Aorta (tissue), 5 donors: ENCODE measurements at regions not wholly inside any gene's neighbourhood (a gene's known extent, or its start where the extent isn't known, plus 50 kb on each side); places are given as distances from the start of the nearest gene placed in this dataset.
"Not testable (repeated sequence)": the region's sequence is repeated elsewhere in the genome, so short reads cannot be mapped to it uniquely, and the experiment has no call there.

Experiments used
- ATAC-seq: fragments of 200-7000 bp; cut with Tn5 transposase; one replicate; pipeline ENCODE4 v1.9.1; 2022; ENCODE audit warnings: moderate library complexity; ENCODE audit not compliant: low FRiP score
- DNase-seq, 2 donors: peaks; one replicate each; pipeline ENCODE4 v3.0.0-alpha.2; 2020
- H3K27ac ChIP-seq, 2 donors: one replicate each; pipeline ENCODE4 v1.5.1; 2013; ENCODE audit warnings: low read length in 2 of 2, mild to moderate bottlenecking in 2 of 2, moderate library complexity in 2 of 2, control low read depth in 1 of 2, inconsistent platforms in 1 of 2, low read depth in 1 of 2
- H3K27me3 ChIP-seq, 2 donors: one replicate each; pipeline ENCODE4 v1.6.1; 2013; ENCODE audit warnings: control low read depth in 1 of 2, low read length in 1 of 2, mild to moderate bottlenecking in 1 of 2, moderate library complexity in 1 of 2; ENCODE audit not compliant: insufficient read depth in 2 of 2, control insufficient read depth in 1 of 2
- H3K36me3 ChIP-seq, 2 donors: one replicate each; pipeline ENCODE4 v1.6.1; 2013; ENCODE audit warnings: control low read depth in 1 of 2, low read length in 1 of 2, mild to moderate bottlenecking in 1 of 2; ENCODE audit not compliant: insufficient read depth in 2 of 2, control insufficient read depth in 1 of 2
- H3K4me1 ChIP-seq, 2 donors: one replicate each; pipeline ENCODE4 v1.6.1; 2013; ENCODE audit warnings: low read length in 2 of 2, control low read depth in 1 of 2, mild to moderate bottlenecking in 1 of 2, moderate library complexity in 1 of 2; ENCODE audit not compliant: insufficient read depth in 2 of 2, control insufficient read depth in 1 of 2
- H3K4me3 ChIP-seq, 2 donors: one replicate each; pipeline ENCODE4 v1.5.1; 2013; ENCODE audit warnings: low read length in 2 of 2, control low read depth in 1 of 2, mild to moderate bottlenecking in 1 of 2
- H3K9me3 ChIP-seq: one replicate; pipeline ENCODE4 v1.6.1; 2013; ENCODE audit warnings: mild to moderate bottlenecking, low read length; ENCODE audit not compliant: control insufficient read depth
- WGBS, 2 donors: extraction: QIAGEN DNeasy Blood & Tissue Kit; methylation state at CpG; one replicate each; pipeline ENCODE4 v1.1.7; 2013; 5-methylcytosine and 5-hydroxymethylcytosine counted together
- intact Hi-C, 2 donors: fragments of 100-400 bp; cut with DNase I; formaldehyde crosslinking; loops; one replicate each; pipeline versions ENCODE4 v1.14.2 to v1.15.0; 2022
- donor health status: healthy with polysubstance abuse.
- donor health status: Bipolar disorder and iron deficiency.
- donor health status: DM: no; HTN: no; CAD: no.
- donor health status: DM: no; HTN: no; CAD: no.
- donor health status: DM: yes; HTN: yes; CAD: no.

DNA sequence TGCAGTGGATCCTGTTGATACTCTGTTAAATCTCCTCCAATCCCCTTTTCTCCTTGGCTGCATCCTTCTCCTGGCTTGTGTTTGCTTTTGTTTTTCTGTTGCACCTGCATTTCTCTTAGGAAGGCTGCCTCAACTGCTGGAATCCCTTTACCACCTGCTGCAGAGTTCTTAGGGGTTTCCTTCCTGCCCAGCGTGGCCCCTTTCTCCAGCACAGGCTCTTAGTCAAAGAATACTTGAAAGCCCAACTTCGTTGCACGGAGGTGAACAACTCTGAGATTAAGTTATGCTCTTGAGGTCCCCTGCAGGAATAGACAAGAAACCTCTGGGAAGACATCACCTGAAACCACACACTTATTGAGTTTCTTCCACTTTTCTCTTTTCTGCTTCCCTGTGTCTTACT lies 121.6 kb upstream of the GRM7 start:
- no peak for ATAC-seq
- Histone ChIP-seq H3K36me3 (no peaks in the 10 kb centered on the region), H3K9me3 (no peaks in the 10 kb centered on the region), H3K4me3 (no peak overlapping the region), H3K27me3 (no peaks in the 10 kb centered on the region), H3K27ac (no peak overlapping the region), H3K4me1 (no peaks in the 10 kb centered on the region)
- intact Hi-C loops: no loop called here
- WGBS, 2 donors: 26 to 37% methylated on average over 3 of the region's 3 CpGs
- DNase-seq: no peak

GRCh38 chr3:6743067-6743720 lies 117.7 kb upstream of the GRM7 start:
- Histone ChIP-seq H3K36me3 (no peaks in the 10 kb centered on the region), H3K4me1 (no peaks in the 10 kb centered on the region), H3K4me3 (no peak overlapping the region), H3K27ac (no peak overlapping the region), H3K9me3 (no peaks in the 10 kb centered on the region), H3K27me3 (peaks cover 0 to 2% of the 10 kb centered on the region in 2 donors)
- ATAC-seq (no peak), DNase-seq (no peak)
- WGBS, 2 donors: 69 to 73% methylated on average over 7 of the region's 7 CpGs
- intact Hi-C loops: no loop called here

- Histone ChIP-seq H3K4me1 (no peaks in the 10 kb centered on the region), H3K9me3 (no peaks in the 10 kb centered on the region), H3K4me3 (no peak overlapping the region), H3K36me3 (no peaks in the 10 kb centered on the region), H3K27ac (no peak overlapping the region), H3K27me3 (peaks cover 0 to 2% of the 10 kb centered on the region in 2 donors)
- ATAC-seq: no peak
- intact Hi-C loops: no loop called here
- no peak for DNase-seq
- 90 to 92% methylated on average over 9 of the region's 9 CpGs for WGBS, 2 donors
These were observed 114.5 kb upstream of the GRM7 start for GRCh38 chr3:6746443-6746842.

GRCh38 chr3:6747017-6747416 lies 113.9 kb upstream of the GRM7 start:
- 73 to 76% methylated on average over 4 of the region's 4 CpGs for WGBS, 2 donors
- Histone ChIP-seq H3K4me1 (no peaks in the 10 kb centered on the region), H3K36me3 (no peaks in the 10 kb centered on the region), H3K4me3 (no peak overlapping the region), H3K9me3 (no peaks in the 10 kb centered on the region), H3K27ac (no peak overlapping the region), H3K27me3 (peaks cover 0 to 2% of the 10 kb centered on the region in 2 donors)
- ATAC-seq (no peak), DNase-seq (no peak)
- intact Hi-C loops: no loop called here

- Histone ChIP-seq H3K27ac (no peak overlapping the region), H3K9me3 (peaks cover 1% of the 10 kb centered on the region), H3K36me3 (no peaks in the 10 kb centered on the region), H3K4me1 (no peaks in the 10 kb centered on the region), H3K27me3 (peaks cover 0 to 2% of the 10 kb centered on the region in 2 donors), H3K4me3 (no peak overlapping the region)
- DNase-seq (no peak), ATAC-seq (no peak)
- intact Hi-C loops: no loop called here
These were observed 110.1 kb upstream of the GRM7 start for GRCh38 chr3:6750782-6751181.

DNA sequence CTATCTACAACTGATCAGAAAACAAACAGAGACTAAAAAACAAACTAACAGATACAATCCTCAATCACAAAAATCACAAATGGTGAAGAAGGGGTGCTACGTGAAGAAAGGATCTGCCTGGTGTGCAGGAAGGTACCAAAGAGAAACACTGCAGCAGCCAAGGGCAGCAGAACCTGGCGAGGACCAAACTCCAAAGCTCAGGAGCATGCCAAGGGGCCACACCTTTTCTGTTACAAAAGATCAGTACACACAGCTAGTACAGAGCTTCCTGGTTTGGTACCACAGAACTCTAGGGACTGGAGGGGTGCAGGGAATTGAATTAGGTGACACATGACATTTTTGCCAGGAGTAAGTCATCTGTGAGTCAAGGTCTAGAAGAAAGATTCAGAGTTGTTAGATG lies 107.4 kb upstream of the GRM7 start:
- intact Hi-C loops: no loop called here
- no peak overlapping the region for H3K27ac ChIP-seq
- H3K27me3 ChIP-seq: no peaks in the 10 kb centered on the region
- DNase-seq (no peak), ATAC-seq (no peak)
- H3K4me1 ChIP-seq: no peaks in the 10 kb centered on the region
- WGBS, 2 donors: 64 to 70% methylated on average over 2 of the region's 2 CpGs
- no peaks in the 10 kb centered on the region for H3K36me3 ChIP-seq
- peaks cover 1% of the 10 kb centered on the region for H3K9me3 ChIP-seq
- no peak overlapping the region for H3K4me3 ChIP-seq

DNA sequence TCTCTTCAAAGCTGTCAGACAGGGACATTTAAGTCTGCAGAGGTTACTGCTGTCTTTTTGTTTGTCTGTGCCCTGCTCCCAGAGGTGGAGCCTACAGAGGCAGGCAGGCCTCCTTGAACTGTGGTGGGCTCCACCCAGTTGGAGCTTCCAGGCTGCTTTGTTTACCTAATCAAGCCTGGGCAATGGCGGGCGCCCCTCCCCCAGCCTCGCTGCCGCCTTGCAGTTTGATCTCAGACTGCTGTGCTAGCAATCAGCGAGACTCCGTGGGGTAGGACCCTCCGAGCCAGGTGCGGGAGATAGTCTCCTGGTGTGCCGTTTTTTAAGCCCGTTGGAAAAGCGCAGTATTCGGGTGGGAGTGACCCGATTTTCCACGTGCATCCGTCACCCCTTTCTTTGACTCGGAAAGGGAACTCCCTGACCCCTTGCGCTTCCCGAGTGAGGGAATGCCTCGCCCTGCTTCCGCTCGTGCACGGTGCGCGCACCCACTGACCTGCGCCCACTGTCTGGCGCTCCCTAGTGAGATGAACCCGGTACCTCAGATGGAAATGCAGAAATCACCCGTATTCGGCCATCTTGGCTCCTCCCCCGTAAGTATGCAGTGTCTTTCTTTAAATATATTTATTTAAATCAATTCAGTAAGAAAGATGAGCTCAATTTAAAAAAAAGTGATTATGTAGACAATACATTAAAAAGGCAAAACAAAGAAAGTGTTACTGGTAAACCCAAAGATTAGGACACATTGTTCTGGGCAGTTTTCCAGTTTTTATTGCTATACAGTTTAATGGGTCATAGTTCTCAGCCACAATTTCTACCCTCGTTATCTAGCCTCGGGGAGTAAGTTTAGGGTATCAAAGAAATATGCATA lies 91.2 kb upstream of the GRM7 start:
- DNase-seq, H3K36me3 ChIP-seq, intact Hi-C loops, H3K9me3 ChIP-seq, H3K27me3 ChIP-seq, H3K27ac ChIP-seq, ATAC-seq, H3K4me3 ChIP-seq, H3K4me1 ChIP-seq: not testable (repeated sequence)
- WGBS, 2 donors: 92 to 93% methylated on average over 27 to 30 of the region's 32 CpGs

- intact Hi-C loops: no loop called here
- Histone ChIP-seq H3K9me3 (no peaks in the 10 kb centered on the region), H3K36me3 (no peaks in the 10 kb centered on the region), H3K27me3 (no peaks in the 10 kb centered on the region), H3K4me1 (no peaks in the 10 kb centered on the region), H3K27ac (no peak overlapping the region), H3K4me3 (no peak overlapping the region)
- DNase-seq (no peak), ATAC-seq (no peak)
These were observed 90.6 kb upstream of the GRM7 start for GRCh38 chr3:6770397-6770690.

DNA sequence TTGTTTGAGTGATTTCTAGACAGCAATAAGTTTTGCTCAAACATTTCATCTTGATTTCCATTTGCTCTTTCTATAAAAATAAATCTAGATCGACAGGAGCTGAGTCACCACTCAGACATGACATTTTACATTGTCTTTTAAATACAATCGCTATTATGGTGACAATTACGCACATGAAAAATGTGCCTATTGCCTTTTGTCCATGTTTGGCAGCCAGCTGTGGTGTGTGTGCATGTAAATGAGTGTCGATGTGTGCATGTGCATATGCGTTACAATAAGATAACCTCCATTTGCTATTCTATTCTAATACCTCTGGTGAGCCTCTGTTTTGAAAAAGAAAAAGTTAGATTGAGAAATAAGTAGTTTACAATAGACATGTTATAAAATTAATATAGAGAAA lies 89.7 kb upstream of the GRM7 start:
- no peak overlapping the region for H3K27ac ChIP-seq
- H3K9me3 ChIP-seq: no peaks in the 10 kb centered on the region
- 66 to 72% methylated on average over 5 of the region's 5 CpGs for WGBS, 2 donors
- no peak overlapping the region for H3K4me3 ChIP-seq
- H3K27me3 ChIP-seq: no peaks in the 10 kb centered on the region
- no peak for DNase-seq
- no peaks in the 10 kb centered on the region for H3K4me1 ChIP-seq
- no peaks in the 10 kb centered on the region for H3K36me3 ChIP-seq
- no peak for ATAC-seq
- intact Hi-C loops: no loop called here
